HEK293 (cell line): ENCODE measurements at regions not wholly inside any gene's neighbourhood (a gene's known extent, or its start where the extent isn't known, plus 50 kb on each side); places are given as distances from the start of the nearest gene placed in this dataset.

Experiments
- CTCF ChIA-PET: fragments of 350-600 bp; formaldehyde crosslinking; extraction: SDS; loops from one replicate; lab custom pipeline; 2021; ENCODE audit warnings: antibody characterized with exemption; lab: Yijun Ruan, JAX
- POLR2A ChIA-PET: fragments of 300-600 bp; formaldehyde crosslinking; extraction: SDS; loops from one replicate; lab custom pipeline; 2020; ENCODE audit warnings: antibody characterized with exemption, inconsistent platforms; lab: Yijun Ruan, JAX
- H3K27ac ChIP-seq: fragments of 200-500 bp; sonication (Bioruptor generic); 2 replicates; pipeline ENCODE4 v1.5.1; 2014; ENCODE audit warnings: low read depth, low read length, control low read depth, inconsistent platforms; ENCODE audit errors: extremely low read depth
- H3K36me3 ChIP-seq, 2 experiments: fragments of 200-500 bp in 1 of 2; sonication (Bioruptor generic) in 1 of 2; 1 replicate in 1 of 2; 2 replicates in 1 of 2; pipeline ENCODE4 v1.5.1; 2014 to 2017; ENCODE audit warnings: inconsistent platforms in 2 of 2, low read length in 2 of 2; ENCODE audit not compliant: control insufficient read depth in 2 of 2, insufficient read depth in 1 of 2
- H3K4me1 ChIP-seq: fragments of 200-500 bp; sonication (Bioruptor generic); 2 replicates; pipeline ENCODE4 v1.5.1; 2014; ENCODE audit warnings: mild to moderate bottlenecking, low read length, inconsistent platforms; ENCODE audit not compliant: control insufficient read depth, insufficient read depth
- H3K4me3 ChIP-seq: 2 replicates; pipeline ENCODE4 v1.5.1; 2011; ENCODE audit warnings: low read depth, mild to moderate bottlenecking, control low read depth, low read length, moderate library complexity
- H3K9me3 ChIP-seq: fragments of 200-500 bp; sonication (Bioruptor generic); 2 replicates; pipeline ENCODE4 v1.5.1; 2014; ENCODE audit warnings: low read depth, low read length, inconsistent platforms; ENCODE audit not compliant: control insufficient read depth, insufficient read depth
- FEZF1 ChIP-seq: fragments of 450-650 bp; formaldehyde crosslinking; IDR thresholded peaks from 2 replicates; pipeline ENCODE4 v1.5.1; 2016; ENCODE audit warnings: missing biosample characterization, missing genetic modification characterization
- GFI1B ChIP-seq: fragments of 450-650 bp; formaldehyde crosslinking; IDR thresholded peaks from 2 replicates; pipeline ENCODE4 v1.5.1; 2016; ENCODE audit warnings: missing biosample characterization, missing genetic modification characterization
- GLI2 ChIP-seq: fragments of 450-650 bp; formaldehyde crosslinking; IDR thresholded peaks from 2 replicates; pipeline ENCODE4; 2017; ENCODE audit warnings: missing biosample characterization, missing genetic modification characterization, low read depth, borderline replicate concordance
- SCRT1 ChIP-seq: fragments of 450-650 bp; formaldehyde crosslinking; IDR thresholded peaks from 2 replicates; pipeline ENCODE4 v1.5.1; 2016; ENCODE audit warnings: missing biosample characterization, missing genetic modification characterization, borderline replicate concordance
- SCRT2 ChIP-seq: fragments of 450-650 bp; formaldehyde crosslinking; IDR thresholded peaks from 2 replicates; pipeline ENCODE4 v1.5.1; 2016; ENCODE audit warnings: missing biosample characterization, missing genetic modification characterization
- SP3 ChIP-seq: fragments of 450-650 bp; formaldehyde crosslinking; IDR thresholded peaks from 2 replicates; pipeline ENCODE4 v1.5.1; 2016; ENCODE audit warnings: missing biosample characterization, missing genetic modification characterization
- TCF7L2 ChIP-seq: IDR thresholded peaks from 2 replicates; pipeline ENCODE4 v1.6.1; 2011; ENCODE audit warnings: low read depth, mild to moderate bottlenecking, inconsistent platforms, low read length, moderate library complexity, borderline replicate concordance
- ZBTB20 ChIP-seq: fragments of 450-650 bp; formaldehyde crosslinking; IDR thresholded peaks from 2 replicates; pipeline ENCODE4 v1.5.1; 2016; ENCODE audit warnings: missing biosample characterization, missing genetic modification characterization
- ZNF138 ChIP-seq: fragments of 450-650 bp; formaldehyde crosslinking; IDR thresholded peaks from 2 replicates; pipeline ENCODE4 v1.5.1; 2016; ENCODE audit warnings: missing biosample characterization, missing genetic modification characterization, borderline replicate concordance
- ZNF140 ChIP-seq: fragments of 450-650 bp; formaldehyde crosslinking; IDR thresholded peaks from 2 replicates; pipeline ENCODE4 v1.5.1; 2016; ENCODE audit warnings: missing biosample characterization, missing genetic modification characterization
- ZNF169 ChIP-seq: fragments of 450-650 bp; formaldehyde crosslinking; IDR thresholded peaks from 2 replicates; pipeline ENCODE4 v1.5.1; 2016; ENCODE audit warnings: missing biosample characterization, missing genetic modification characterization
- ZNF214 ChIP-seq: fragments of 450-650 bp; formaldehyde crosslinking; IDR thresholded peaks from 2 replicates; pipeline ENCODE4 v1.5.1; 2017; ENCODE audit warnings: missing biosample characterization, mild to moderate bottlenecking, missing genetic modification characterization, borderline replicate concordance
- ZNF24 ChIP-seq: fragments of 450-650 bp; formaldehyde crosslinking; IDR thresholded peaks from 2 replicates; pipeline ENCODE4 v1.5.1; 2016; ENCODE audit warnings: missing biosample characterization, missing genetic modification characterization
- ZNF280C ChIP-seq: fragments of 450-650 bp; formaldehyde crosslinking; IDR thresholded peaks from 2 replicates; pipeline ENCODE4 v1.5.1; 2016; ENCODE audit warnings: missing biosample characterization, missing genetic modification characterization
- ZNF366 ChIP-seq: fragments of 450-650 bp; formaldehyde crosslinking; conservative IDR thresholded peaks from 2 replicates; pipeline ENCODE4 v1.5.1; 2016; ENCODE audit warnings: missing biosample characterization, missing genetic modification characterization
- ZNF37A ChIP-seq: fragments of 450-650 bp; IDR thresholded peaks from 2 replicates; pipeline ENCODE4 v1.5.1; 2018; ENCODE audit warnings: missing biosample characterization, missing genetic modification characterization
- ZNF548 ChIP-seq: fragments of 450-650 bp; formaldehyde crosslinking; IDR thresholded peaks from 2 replicates; pipeline ENCODE4 v1.5.1; 2016; ENCODE audit warnings: missing biosample characterization, missing genetic modification characterization
- ZNF639 ChIP-seq: fragments of 450-650 bp; formaldehyde crosslinking; IDR thresholded peaks from 2 replicates; pipeline ENCODE4 v1.5.1; 2016; ENCODE audit warnings: missing biosample characterization, missing genetic modification characterization
- ZNF677 ChIP-seq: fragments of 450-650 bp; IDR thresholded peaks from 2 replicates; pipeline ENCODE4 v1.5.0; 2018; ENCODE audit warnings: missing biosample characterization, mild to moderate bottlenecking, missing genetic modification characterization, moderate library complexity
- ZNF830 ChIP-seq: fragments of 450-650 bp; IDR thresholded peaks from 2 replicates; pipeline ENCODE4 v1.5.0; 2018; ENCODE audit warnings: missing biosample characterization, missing genetic modification characterization, low read depth, mild to moderate bottlenecking, moderate library complexity

GRCh38 chr12:94510128-94510527 is 50.5 kb upstream of the CEP83 start:
- ChIA-PET POLR2A (no interaction called here), CTCF (interaction anchor here (0.7 to 1.2 kb wide), 2 partner anchors 35 to 265 kb away, joined by 3 read pairs; no protein-coding TSS in a partner anchor)

More at GRCh38 chr12:94510128-94510527, 50.5 kb upstream of the CEP83 start:
- Histone ChIP-seq H3K27ac (no peak overlapping the region), H3K36me3 (no peaks in the 10 kb centered on the region), H3K4me1 (no peaks in the 10 kb centered on the region), H3K4me3 (no peak overlapping the region), H3K9me3 (no peaks in the 10 kb centered on the region)
- TF ChIP-seq ZNF138 (no peak), ZNF366 (no peak), SP3 (tag by site-specific recombination) (no peak), ZNF169 (tag by site-specific recombination) (no peak), ZNF214 (tag by site-specific recombination) (no peak), ZBTB20 (no peak), ZNF677 (tag by site-specific recombination) (no peak), GFI1B (no peak), FEZF1 (tag by site-specific recombination) (no peak), ZNF280C (tag by site-specific recombination) (no peak), ZNF37A (tag by site-specific recombination) (no peak), SCRT1 (tag by site-specific recombination) (no peak), ZNF140 (no peak), ZNF24 (tag by site-specific recombination) (no peak), ZNF548 (tag by site-specific recombination) (no peak), ZNF830 (tag by site-specific recombination) (no peak), SCRT2 (tag by site-specific recombination) (no peak), GLI2 (tag by site-specific recombination) (no peak), ZNF639 (tag by site-specific recombination) (no peak), TCF7L2 (no peak)
- TF ChIP-seq, all 188 proteins: peak for 0
